ENCODE measurements at regions not wholly inside any gene's neighbourhood (a gene's known extent, or its start where the extent isn't known, plus 50 kb on each side); places are given as distances from the start of the nearest gene placed in this dataset.

- TF ChIP-seq CTCF (IDR thresholded peaks at IDR 0.05; ENCODE audit: borderline replicate concordance, extremely low read depth, low read length, poor library complexity, severe bottlenecking) (no peak), EZH2 (IDR thresholded peaks at IDR 0.05; ENCODE audit: borderline replicate concordance, low read depth, low read length, severe bottlenecking) (no peak)
Observed at GRCh38 chr7:28343462-28343861, 68.9 kb upstream of the CREB5 start.

Measured in DND-41 (cell line).